Right lobe of liver (tissue), 6 donors: ENCODE measurements at regions not wholly inside any gene's neighbourhood (a gene's known extent, or its start where the extent isn't known, plus 50 kb on each side); places are given as distances from the start of the nearest gene placed in this dataset.
A peak's percentile ranks its signal among the peaks of the same experiment; 100 is the strongest.

Source experiments
- ATAC-seq, 4 donors: fragments of 200-7000 bp; cut with Tn5 transposase; one replicate each; pipeline ENCODE4 v1.9.1; 2020; ENCODE audit warnings: mild to moderate bottlenecking in 4 of 4, moderate library complexity in 4 of 4
- DNase-seq, 3 donors: peaks; one replicate each; pipeline ENCODE4 v3.0.0-alpha.2; 2020
- H3K27ac ChIP-seq, 3 donors: fragments of 200-600 bp; one replicate each; pipeline ENCODE4 v1.8.0; 2022
- H3K27me3 ChIP-seq, 2 donors: fragments of 200-600 bp; one replicate each; pipeline ENCODE4 v1.8.0; 2022
- H3K36me3 ChIP-seq, 4 donors: fragments of 200-600 bp; sonication (generic) in 1 of 4; one replicate each; pipeline versions ENCODE4 v1.5.1 to v1.8.0; 2017 to 2022; ENCODE audit warnings: control low read depth in 1 of 4
- H3K4me1 ChIP-seq, 4 donors: fragments of 200-600 bp; sonication (generic) in 1 of 4; one replicate each; pipeline versions ENCODE4 v1.5.1 to v1.8.0; 2017 to 2022; ENCODE audit warnings: control low read depth in 1 of 4
- H3K4me3 ChIP-seq, 3 donors: fragments of 200-600 bp; one replicate each; pipeline ENCODE4 v1.8.0; 2022
- H3K9me3 ChIP-seq, 4 donors: fragments of 200-600 bp; sonication (generic) in 1 of 4; one replicate each; pipeline versions ENCODE4 v1.5.1 to v1.8.0; 2017 to 2022; ENCODE audit warnings: control low read depth in 1 of 4
- CTCF ChIP-seq, 4 donors: fragments of 200-600 bp in 3 of 4; fragments of 450-650 bp in 1 of 4; IDR thresholded peaks; one replicate each; pipeline versions ENCODE4 v1.5.1 to v1.8.0; 2016 to 2022; ENCODE audit warnings: antibody characterized with exemption in 4 of 4, mild to moderate bottlenecking in 2 of 4
- POLR2A ChIP-seq: fragments of 450-650 bp; IDR thresholded peaks from one replicate; pipeline ENCODE4 v1.6.1; 2017; ENCODE audit warnings: antibody characterized with exemption, mild to moderate bottlenecking
- WGBS: methylation state at CpG from one replicate; pipeline ENCODE4 v1.1.6; 2018; ENCODE audit warnings: low coverage, low lambda C conversion rate; ENCODE audit not compliant: insufficient coverage; ENCODE audit errors: missing lambda C conversion rate; 5-methylcytosine and 5-hydroxymethylcytosine counted together
- intact Hi-C, 2 donors: fragments of 100-400 bp; cut with DNase I; formaldehyde crosslinking; loops; one replicate each; pipeline versions ENCODE4 v1.11.2 to v1.14.1; 2022
- donor health status: DM: no; HTN: yes; CAD: no.
- donor health status: DM: no; HTN: no; CAD: no.
- donor health status: DM: no; HTN: no; CAD: no.
- donor health status: DM: no; HTN: yes; CAD: no.
- donor health status: DM: no; HTN: yes; CAD: no.

GRCh38 chr2:236988216-236988615, 97.5 kb upstream of the COPS8 start:
- TF ChIP-seq POLR2A, result no peak
- no peak for TF ChIP-seq CTCF (IDR thresholded peaks at IDR 0.05)
- WGBS, result 28% methylated on average over 2 of the region's 2 CpGs
- peaks cover 0 to 16% (median 2%) of the 10 kb centered on the region in 4 donors for H3K4me1 ChIP-seq
- H3K36me3 ChIP-seq, result no peaks in the 10 kb centered on the region
- intact Hi-C loops, result no loop called here
- peak in 2 of 4 donors; percentile 2 to 4 for ATAC-seq
- H3K9me3 ChIP-seq, result no peaks in the 10 kb centered on the region
- H3K27me3 ChIP-seq, result no peaks in the 10 kb centered on the region
- DNase-seq, result no peak
- peak overlapping the region; percentile 33 to 58 (median 52) for H3K27ac ChIP-seq
- no peak overlapping the region for H3K4me3 ChIP-seq

- ATAC-seq, result peak; percentile 93 to 97 (median 96)
- Histone ChIP-seq H3K36me3 (no peaks in the 10 kb centered on the region), H3K27me3 (no peaks in the 10 kb centered on the region), H3K9me3 (no peaks in the 10 kb centered on the region), H3K4me1 (peaks cover 0 to 16% (median 2%) of the 10 kb centered on the region in 4 donors), H3K27ac (peak overlapping the region; percentile 49 to 58 (median 52)), H3K4me3 (no peak overlapping the region)
- intact Hi-C loops, result no loop called here
- 20% methylated on average over 14 of the region's 16 CpGs for WGBS
- peak; percentile 78 to 89 (median 79) for DNase-seq
- peak; percentile 77 for TF ChIP-seq POLR2A
- TF ChIP-seq CTCF (IDR thresholded peaks at IDR 0.05), result no peak
Observed at GRCh38 chr2:236988690-236989624, 96.7 kb upstream of the COPS8 start.

- intact Hi-C loops, result no loop called here
- H3K27me3 ChIP-seq, result no peaks in the 10 kb centered on the region
- H3K9me3 ChIP-seq, result no peaks in the 10 kb centered on the region
- ATAC-seq (no peak), DNase-seq (no peak)
- H3K36me3 ChIP-seq, result no peaks in the 10 kb centered on the region
- 64% methylated on average over 2 of the region's 2 CpGs for WGBS
- H3K27ac ChIP-seq, result no peak overlapping the region
- no peak overlapping the region for H3K4me3 ChIP-seq
- H3K4me1 ChIP-seq, result peaks cover 0 to 16% (median 2%) of the 10 kb centered on the region in 4 donors
- no peak for TF ChIP-seq CTCF (IDR thresholded peaks at IDR 0.05)
- no peak for TF ChIP-seq POLR2A
Observed at GRCh38 chr2:236990552-236990951, 95.1 kb upstream of the COPS8 start.

- Histone ChIP-seq H3K9me3 (no peaks in the 10 kb centered on the region), H3K4me3 (no peak overlapping the region), H3K27ac (no peak overlapping the region), H3K27me3 (no peaks in the 10 kb centered on the region), H3K36me3 (no peaks in the 10 kb centered on the region), H3K4me1 (peaks cover 0 to 16% (median 2%) of the 10 kb centered on the region in 4 donors)
- intact Hi-C loops, result no loop called here
- TF ChIP-seq POLR2A (no peak), CTCF (IDR thresholded peaks at IDR 0.05) (no peak)
- no peak for ATAC-seq
- DNase-seq, result no peak
- 71% methylated on average over 1 of the region's 1 CpG for WGBS
Observed at GRCh38 chr2:236991874-236992273, 93.8 kb upstream of the COPS8 start.
